ENCODE measurements at regions not wholly inside any gene's neighbourhood (a gene's known extent, or its start where the extent isn't known, plus 50 kb on each side); places are given as distances from the start of the nearest gene placed in this dataset.

GRCh38 chr16:85199069-85199725, 86.9 kb upstream of the CIBAR2 start:
- in situ Hi-C loops (cut with HindIII; ENCODE audit: low sequenced_read_pairs) = no loop called here
- TF ChIP-seq CTCF (IDR thresholded peaks at IDR 0.05; ENCODE audit: low read depth, low read length) = no peak
- DNase-seq (ENCODE audit: low read depth, low spot score) = no peak

GRCh38 chr16:85199880-85200279, 87.6 kb upstream of the CIBAR2 start:
- TF ChIP-seq CTCF (IDR thresholded peaks at IDR 0.05; ENCODE audit: low read depth, low read length) = no peak
- no peak overlapping the region for H3K4me3 ChIP-seq (ENCODE audit: low read depth, low read length)
- DNase-seq (ENCODE audit: low read depth, low spot score) = no peak
- in situ Hi-C loops (cut with HindIII; ENCODE audit: low sequenced_read_pairs) = no loop called here

More at GRCh38 chr16:85199069-85199725, 86.9 kb upstream of the CIBAR2 start:
- H3K4me3 ChIP-seq (ENCODE audit: low read depth, low read length) = no peak overlapping the region

- H3K4me3 ChIP-seq (ENCODE audit: low read depth, low read length) = no peak overlapping the region
- in situ Hi-C loops (cut with HindIII; ENCODE audit: low sequenced_read_pairs) = no loop called here
- TF ChIP-seq CTCF (IDR thresholded peaks at IDR 0.05; ENCODE audit: low read depth, low read length) = no peak
- no peak for DNase-seq (ENCODE audit: low read depth, low spot score)
Observed at GRCh38 chr16:85200471-85201278, 88.4 kb upstream of the CIBAR2 start.

- in situ Hi-C loops (cut with HindIII; ENCODE audit: low sequenced_read_pairs) = no loop called here
- DNase-seq (ENCODE audit: low read depth, low spot score) = no peak
- H3K4me3 ChIP-seq (ENCODE audit: low read depth, low read length) = no peak overlapping the region
- TF ChIP-seq CTCF (IDR thresholded peaks at IDR 0.05; ENCODE audit: low read depth, low read length) = no peak
Observed at GRCh38 chr16:85201574-85201973, 89.3 kb upstream of the CIBAR2 start.

- in situ Hi-C loops (cut with HindIII; ENCODE audit: low sequenced_read_pairs) = no loop called here
- DNase-seq (ENCODE audit: low read depth, low spot score) = no peak
- no peak overlapping the region for H3K4me3 ChIP-seq (ENCODE audit: low read depth, low read length)
- no peak for TF ChIP-seq CTCF (IDR thresholded peaks at IDR 0.05; ENCODE audit: low read depth, low read length)
Observed at GRCh38 chr16:85202051-85202601, 89.9 kb upstream of the CIBAR2 start.

- no peak overlapping the region for H3K4me3 ChIP-seq (ENCODE audit: low read depth, low read length)
- in situ Hi-C loops (cut with HindIII; ENCODE audit: low sequenced_read_pairs) = no loop called here
- no peak for TF ChIP-seq CTCF (IDR thresholded peaks at IDR 0.05; ENCODE audit: low read depth, low read length)
- DNase-seq (ENCODE audit: low read depth, low spot score) = peak; percentile 88
Observed at GRCh38 chr16:85202631-85203461, 90.6 kb upstream of the CIBAR2 start.

Measured in astrocyte of the spinal cord (primary cell).